Fibroblast of lung (primary cell): ENCODE measurements at regions not wholly inside any gene's neighbourhood (a gene's known extent, or its start where the extent isn't known, plus 50 kb on each side); places are given as distances from the start of the nearest gene placed in this dataset.
A peak's percentile ranks its signal among the peaks of the same experiment; 100 is the strongest.

ENCODE experiments used
- DNase-seq, 2 donors: peaks; one replicate each; pipeline versions ENCODE4 v3.0.0 to v3.0.0-alpha.2; 2010; ENCODE audit warnings: low read depth in 2 of 2
- H2AFZ ChIP-seq: 2 replicates; pipeline ENCODE4 v1.5.1; 2012; ENCODE audit warnings: low read length, control low read depth, inconsistent platforms
- H3K27ac ChIP-seq: 2 replicates; pipeline ENCODE4 v1.5.1; 2011; ENCODE audit warnings: low read length, control low read depth; ENCODE audit not compliant: insufficient read depth
- H3K27me3 ChIP-seq: 2 replicates; pipeline ENCODE4 v1.5.1; 2011; ENCODE audit warnings: mild to moderate bottlenecking, low read length; ENCODE audit not compliant: control insufficient read depth, insufficient read depth
- H3K36me3 ChIP-seq: 2 replicates; pipeline ENCODE4 v1.5.1; 2011; ENCODE audit warnings: low read length; ENCODE audit not compliant: control insufficient read depth, insufficient read depth
- H3K4me1 ChIP-seq: 2 replicates; pipeline ENCODE4 v1.5.1; 2011; ENCODE audit warnings: low read length; ENCODE audit not compliant: control insufficient read depth, insufficient read depth; ENCODE audit errors: extremely low read depth
- H3K4me2 ChIP-seq: 2 replicates; pipeline ENCODE4 v1.5.1; 2011; ENCODE audit warnings: low read length, control low read depth; ENCODE audit not compliant: insufficient read depth; ENCODE audit errors: extremely low read depth
- H3K4me3 ChIP-seq, 4 experiments: fragments of 200-600 bp in 1 of 4; sonication (generic) in 1 of 4; replicated peaks in 1 of 4; 2 replicates each; pipeline ENCODE4 v1.5.1; 2011 to 2016; ENCODE audit warnings: low read length in 4 of 4, low read depth in 3 of 4, mild to moderate bottlenecking in 3 of 4, control low read depth in 2 of 4, inconsistent platforms in 1 of 4, mixed read lengths in 1 of 4; ENCODE audit not compliant: insufficient read depth in 1 of 4; ENCODE audit errors: control extremely low read depth in 1 of 4
- H3K79me2 ChIP-seq: 2 replicates; pipeline ENCODE4 v1.5.1; 2012; ENCODE audit warnings: mild to moderate bottlenecking, low read length, inconsistent platforms; ENCODE audit not compliant: control insufficient read depth, insufficient read depth
- H3K9ac ChIP-seq: 2 replicates; pipeline ENCODE4 v1.5.1; 2011; ENCODE audit warnings: mild to moderate bottlenecking, low read length, control low read depth; ENCODE audit not compliant: insufficient read depth
- H3K9me3 ChIP-seq: 2 replicates; pipeline ENCODE4 v1.5.1; 2012; ENCODE audit warnings: low read depth, low read length; ENCODE audit not compliant: control insufficient read depth, insufficient read depth
- H4K20me1 ChIP-seq: 2 replicates; pipeline ENCODE4 v1.5.1; 2011; ENCODE audit warnings: low read length; ENCODE audit not compliant: control insufficient read depth, insufficient read depth; ENCODE audit errors: extremely low read depth
- CTCF ChIP-seq, 2 donors: IDR thresholded peaks in 1 of 2; conservative IDR thresholded peaks in 1 of 2; 1 replicate in 1 of 2; 2 replicates in 1 of 2; pipeline ENCODE4 v1.5.1; 2011 to 2012; ENCODE audit warnings: low read length in 2 of 2, control low read depth in 1 of 2, inconsistent platforms in 1 of 2, low read depth in 1 of 2, mild to moderate bottlenecking in 1 of 2
- EZH2 ChIP-seq: IDR thresholded peaks from 2 replicates; pipeline ENCODE4 v1.5.1; 2012; ENCODE audit warnings: low read length, control low read depth, mild to moderate bottlenecking; ENCODE audit errors: missing control alignments

DNA sequence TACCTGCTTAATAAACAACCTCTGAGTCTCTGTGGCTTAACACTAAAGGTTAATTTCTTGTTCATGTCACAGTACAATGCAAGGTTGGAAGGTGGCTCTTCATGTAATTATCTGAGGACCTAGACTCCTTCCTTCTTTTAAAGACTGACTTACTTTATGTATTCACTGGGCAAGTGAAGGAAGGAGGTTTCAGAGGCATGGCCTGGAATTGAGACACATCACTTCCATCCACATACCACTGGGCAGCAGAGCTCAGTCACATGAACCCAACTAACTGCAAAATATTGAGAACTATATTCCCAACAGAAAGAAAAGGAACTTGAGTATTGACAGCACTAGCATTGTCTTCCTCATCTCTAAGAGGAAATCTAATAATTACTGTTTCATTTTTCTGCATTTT, 57.5 kb upstream of the FN1 start:
- TF ChIP-seq CTCF (conservative IDR thresholded peaks at IDR 0.05 in 1 of 2, IDR thresholded peaks at IDR 0.05 in 1 of 2; ENCODE audit: low read depth in 1 of 2, low read length in 2 of 2) (no peak), EZH2 (no peak)
- H3K27ac ChIP-seq, result no peak overlapping the region
- H3K36me3 ChIP-seq, result no peaks in the 10 kb centered on the region
- DNase-seq, result no peak
- H4K20me1 ChIP-seq, result no peaks in the 10 kb centered on the region
- H3K4me3 ChIP-seq, result no peak overlapping the region
- H3K4me1 ChIP-seq, result no peaks in the 10 kb centered on the region
- no peaks in the 10 kb centered on the region for H3K27me3 ChIP-seq
- H3K9me3 ChIP-seq, result no peaks in the 10 kb centered on the region
- no peaks in the 10 kb centered on the region for H3K79me2 ChIP-seq
- no peak overlapping the region for H3K9ac ChIP-seq
- H2AFZ ChIP-seq, result no peak overlapping the region
- H3K4me2 ChIP-seq, result no peak overlapping the region

- TF ChIP-seq EZH2 (no peak), CTCF (conservative IDR thresholded peaks at IDR 0.05 in 1 of 2, IDR thresholded peaks at IDR 0.05 in 1 of 2; ENCODE audit: low read depth in 1 of 2, low read length in 2 of 2) (no peak)
- Histone ChIP-seq H3K4me2 (no peak overlapping the region), H3K27me3 (no peaks in the 10 kb centered on the region), H3K79me2 (no peaks in the 10 kb centered on the region), H3K27ac (no peak overlapping the region), H3K9me3 (no peaks in the 10 kb centered on the region), H3K4me3 (no peak overlapping the region), H4K20me1 (no peaks in the 10 kb centered on the region), H3K36me3 (no peaks in the 10 kb centered on the region), H3K9ac (no peak overlapping the region), H2AFZ (no peak overlapping the region), H3K4me1 (no peaks in the 10 kb centered on the region)
- no peak for DNase-seq
Observed at GRCh38 chr2:215489288-215489848, 53.5 kb upstream of the FN1 start.

DNA sequence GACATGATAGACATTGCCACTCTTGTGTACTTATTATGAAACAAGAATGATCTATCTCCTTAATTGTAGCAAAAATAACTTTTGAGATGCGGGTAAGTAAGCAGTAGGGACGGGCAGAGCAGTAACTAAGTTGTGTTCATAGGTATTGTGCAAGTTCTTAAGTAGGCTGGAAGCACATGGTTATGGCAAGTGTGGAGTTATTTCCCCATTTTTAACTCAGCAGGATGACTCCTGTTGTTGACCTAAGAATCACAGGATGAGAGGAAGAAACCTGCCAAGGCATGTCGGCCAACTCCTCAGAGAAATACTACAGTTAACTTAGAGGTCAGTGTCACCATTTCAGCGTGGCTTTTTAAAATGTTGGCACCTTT, 51.1 kb upstream of the FN1 start:
- H3K9ac ChIP-seq, result no peak overlapping the region
- H3K4me2 ChIP-seq, result no peak overlapping the region
- DNase-seq, result peak; percentile 8 to 14
- no peaks in the 10 kb centered on the region for H3K27me3 ChIP-seq
- H2AFZ ChIP-seq, result no peak overlapping the region
- no peak overlapping the region for H3K4me3 ChIP-seq
- no peak overlapping the region for H3K27ac ChIP-seq
- H3K79me2 ChIP-seq, result no peaks in the 10 kb centered on the region
- TF ChIP-seq CTCF (conservative IDR thresholded peaks at IDR 0.05 in 1 of 2, IDR thresholded peaks at IDR 0.05 in 1 of 2; ENCODE audit: low read depth in 1 of 2, low read length in 2 of 2) (no peak), EZH2 (no peak)
- no peaks in the 10 kb centered on the region for H3K4me1 ChIP-seq
- no peaks in the 10 kb centered on the region for H3K36me3 ChIP-seq
- H3K9me3 ChIP-seq, result no peaks in the 10 kb centered on the region
- no peaks in the 10 kb centered on the region for H4K20me1 ChIP-seq
